HUDEP-2 (cell line): ENCODE measurements at regions not wholly inside any gene's neighbourhood (a gene's known extent, or its start where the extent isn't known, plus 50 kb on each side); places are given as distances from the start of the nearest gene placed in this dataset.

Source experiments
- DNase-seq, 76 experiments: peaks; one replicate each; lab custom pipeline; 2025; ENCODE audit not compliant: unreplicated experiment in 76 of 76; lab: John Stamatoyannopoulos, UW

GRCh38 chr9:87434366-87434765, 63.3 kb upstream of the DAPK1 start:
- no peak for DNase-seq

DNA sequence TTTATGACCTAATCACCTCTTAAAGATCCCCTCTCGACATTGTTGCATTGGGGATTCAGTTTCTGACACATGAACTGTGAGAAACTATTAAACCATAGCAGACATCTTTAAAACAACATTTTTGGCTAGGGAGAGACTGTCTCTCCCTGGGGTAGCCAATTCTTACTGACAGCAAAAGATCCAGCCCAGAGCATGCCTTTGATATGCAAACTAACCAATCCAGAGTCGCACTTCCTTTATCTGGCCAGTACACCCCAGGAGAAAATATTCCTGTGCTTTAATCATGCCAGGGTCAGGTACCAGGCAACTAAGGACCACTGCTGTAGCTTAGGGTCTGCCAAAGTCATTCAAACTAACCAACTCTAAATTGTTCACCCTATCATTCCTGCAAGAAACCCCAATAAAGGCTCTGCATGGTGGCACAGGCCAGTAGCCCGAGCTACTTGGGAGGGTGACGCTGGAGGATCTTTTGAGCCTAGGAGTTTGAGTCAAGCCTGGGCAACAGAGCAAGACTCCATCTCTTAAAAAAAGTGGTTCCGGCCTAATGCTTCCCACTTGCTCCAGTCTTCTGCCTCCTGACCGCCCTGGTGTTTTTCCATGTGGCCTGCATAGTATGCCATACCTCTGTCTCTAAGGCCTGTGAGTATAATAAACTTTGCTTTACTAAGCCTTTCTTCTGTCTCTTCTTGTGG, 62.3 kb upstream of the DAPK1 start:
- DNase-seq: no peak

DNA sequence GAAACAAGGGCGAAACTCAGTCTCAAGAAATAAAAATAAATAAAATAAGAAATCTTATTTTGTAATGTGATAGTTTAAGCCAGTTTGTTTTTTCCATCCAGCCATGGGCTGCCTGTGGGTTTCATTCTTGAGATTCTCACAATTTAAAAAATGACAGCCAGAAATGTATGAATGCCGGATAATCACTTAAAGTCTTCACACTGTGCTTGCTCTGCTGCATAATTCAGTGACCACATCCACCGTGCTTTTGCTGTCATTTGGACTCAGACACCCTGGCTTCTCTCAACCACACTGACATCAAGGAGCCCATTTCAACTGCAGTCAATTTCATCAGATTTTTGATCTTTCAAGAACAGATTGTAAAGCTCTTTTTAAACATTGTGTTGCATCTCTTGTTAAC, 61.0 kb upstream of the DAPK1 start:
- DNase-seq: no peak

- no peak for DNase-seq
These were observed 59.7 kb upstream of the DAPK1 start for GRCh38 chr9:87437966-87438365.

DNA sequence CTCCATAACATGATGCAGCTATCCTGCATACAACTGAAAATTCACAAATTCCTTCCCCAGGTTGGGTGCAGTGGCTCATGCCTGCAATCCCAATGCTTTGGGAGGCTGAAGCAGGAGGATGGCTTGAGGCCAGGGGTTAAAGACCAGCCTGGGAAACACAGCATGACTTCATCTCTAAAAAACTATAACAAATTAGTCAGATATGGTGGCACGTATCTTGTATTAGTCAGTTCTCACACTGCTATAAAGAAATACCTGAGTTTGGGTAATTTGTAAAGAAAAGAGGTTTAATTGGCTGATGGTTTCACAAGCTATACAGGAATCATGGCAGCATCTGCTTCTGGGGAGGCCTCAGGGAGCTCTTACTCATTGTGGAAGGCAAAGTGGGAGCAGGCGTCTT, 56.4 kb upstream of the DAPK1 start:
- no peak for DNase-seq

DNA sequence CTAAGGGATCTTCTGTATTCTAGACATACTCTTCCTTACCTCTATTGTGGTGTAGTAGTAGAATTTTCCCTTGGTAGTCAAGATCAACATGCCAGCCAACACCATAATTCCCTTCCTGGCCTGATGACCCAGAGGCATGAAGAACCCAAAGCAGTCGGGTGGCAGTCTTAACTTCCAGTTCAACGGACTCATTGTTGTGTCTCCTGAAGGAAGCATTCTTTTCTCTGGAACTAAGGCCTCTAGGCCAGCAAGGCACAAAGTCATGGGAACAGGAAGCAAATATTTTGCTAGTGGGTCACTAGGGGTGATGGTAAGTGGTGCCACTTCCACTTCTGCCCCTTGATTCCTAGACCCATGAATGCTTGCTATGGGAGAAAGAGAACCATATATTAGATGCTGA, 55.2 kb upstream of the DAPK1 start:
- no peak for DNase-seq

DNA sequence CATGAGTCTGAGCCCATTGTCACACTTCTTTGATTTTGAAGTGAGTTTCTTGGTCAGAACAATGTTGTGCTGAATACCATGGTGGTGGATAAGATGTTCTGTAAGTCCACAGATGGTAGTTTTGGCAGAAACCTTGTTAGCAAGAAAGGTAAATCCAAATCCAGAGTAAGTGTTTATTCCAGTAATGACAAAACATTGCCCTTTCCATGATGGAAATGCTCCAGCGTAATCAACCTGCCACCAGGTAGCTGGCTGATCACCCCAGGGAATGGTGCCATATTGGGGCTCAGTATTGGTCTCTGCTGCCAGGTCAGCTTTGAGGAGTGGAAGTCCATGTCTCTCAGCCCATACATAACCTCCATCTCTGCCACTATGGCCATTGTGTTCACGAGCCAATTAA, 54.7 kb upstream of the DAPK1 start:
- DNase-seq: no peak

DNA sequence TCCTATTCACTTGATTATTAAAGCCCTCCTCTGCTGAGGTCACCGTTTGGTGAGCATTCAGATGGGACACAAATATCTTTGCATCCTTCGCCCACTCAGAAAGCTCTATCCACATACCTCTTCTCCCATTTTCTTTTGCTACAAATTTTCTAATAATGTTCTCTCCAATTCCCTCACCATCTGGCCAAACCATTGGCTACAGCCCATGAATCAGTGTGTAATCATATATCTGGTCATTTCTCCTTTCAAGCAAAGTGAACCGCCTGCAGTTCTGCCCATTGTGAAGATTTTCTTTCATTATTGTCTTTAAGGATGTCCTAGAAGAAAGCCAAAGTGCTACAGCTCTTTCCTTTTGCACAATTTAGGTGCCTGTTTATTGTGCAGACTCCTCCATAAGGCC, 54.2 kb upstream of the DAPK1 start:
- no peak for DNase-seq

GRCh38 chr9:87445646-87446045, 52.0 kb upstream of the DAPK1 start:
- DNase-seq: peak in 18 of 76 experiments; percentile 4 to 37 (median 18)

- no peak for DNase-seq
These were observed 51.1 kb upstream of the DAPK1 start for GRCh38 chr9:87446527-87446926.

- peak in 4 of 76 experiments; percentile 3 to 10 (median 5) for DNase-seq
These were observed 49.9 kb upstream of the DAPK1 start for GRCh38 chr9:87447547-87448432.
